ENCODE measurements at regions not wholly inside any gene's neighbourhood (a gene's known extent, or its start where the extent isn't known, plus 50 kb on each side); places are given as distances from the start of the nearest gene placed in this dataset.

- Histone ChIP-seq H2AFZ (ENCODE audit: low read depth, low read length) (no peak overlapping the region), H3K27ac (ENCODE audit: low read length) (no peak overlapping the region), H3K9ac (ENCODE audit: low read length) (no peak overlapping the region), H4K20me1 (ENCODE audit: insufficient read depth) (no peaks in the 10 kb centered on the region), H3F3A (ENCODE audit: insufficient read depth, low read length, poor library complexity, severe bottlenecking) (no peaks in the 10 kb centered on the region), H3K36me3 (ENCODE audit: insufficient read depth, low read length) (no peaks in the 10 kb centered on the region), H3K4me2 (ENCODE audit: low read length) (no peak overlapping the region), H3K27me3 (ENCODE audit: insufficient read depth, low read depth, low read length) (no peaks in the 10 kb centered on the region), H3K9me3 (ENCODE audit: low read length) (no peaks in the 10 kb centered on the region), H3K4me3 (ENCODE audit: low read length) (no peak overlapping the region), H3K79me2 (replicated peaks; ENCODE audit: insufficient read depth, low read length) (no peaks in the 10 kb centered on the region), H3K9me2 (ENCODE audit: insufficient read depth, low read length) (no peaks in the 10 kb centered on the region)
- TF ChIP-seq CTCF (IDR thresholded peaks at IDR 0.05; ENCODE audit: poor library complexity, severe bottlenecking), result no peak
- no peak for TF ChIP-seq RAD21 (conservative IDR thresholded peaks at IDR 0.05)
- TF ChIP-seq SMC3 (conservative IDR thresholded peaks at IDR 0.05; ENCODE audit: poor library complexity), result no peak
- no peak for TF ChIP-seq REST (IDR thresholded peaks at IDR 0.05; ENCODE audit: borderline replicate concordance)
- no peak for TF ChIP-seq EP300 (conservative IDR thresholded peaks at IDR 0.05; ENCODE audit: poor library complexity, severe bottlenecking)
- TF ChIP-seq EZH2 (IDR thresholded peaks at IDR 0.05; ENCODE audit: borderline replicate concordance, insufficient read depth, low read length, poor library complexity, severe bottlenecking), result no peak
- TF ChIP-seq TAF1 (IDR thresholded peaks at IDR 0.05; ENCODE audit: low read depth), result no peak
- no peak for TF ChIP-seq POLR2AphosphoS5 (IDR thresholded peaks at IDR 0.05)
- no peak for TF ChIP-seq MXI1 (conservative IDR thresholded peaks at IDR 0.05; ENCODE audit: poor library complexity, severe bottlenecking)
These were observed 217.7 kb downstream of the URB2 start for GRCh38 chr1:229843627-229844238.

GRCh38 chr1:229844675-229845074, 218.6 kb downstream of the URB2 start:
- TF ChIP-seq CTCF (IDR thresholded peaks at IDR 0.05; ENCODE audit: poor library complexity, severe bottlenecking) (no peak), EP300 (conservative IDR thresholded peaks at IDR 0.05; ENCODE audit: poor library complexity, severe bottlenecking) (no peak), REST (IDR thresholded peaks at IDR 0.05; ENCODE audit: borderline replicate concordance) (no peak), RAD21 (conservative IDR thresholded peaks at IDR 0.05) (no peak), SMC3 (conservative IDR thresholded peaks at IDR 0.05; ENCODE audit: poor library complexity) (no peak), POLR2AphosphoS5 (IDR thresholded peaks at IDR 0.05) (no peak), MXI1 (conservative IDR thresholded peaks at IDR 0.05; ENCODE audit: poor library complexity, severe bottlenecking) (no peak)
- Histone ChIP-seq H3K4me2 (ENCODE audit: low read length) (no peak overlapping the region), H3K27ac (ENCODE audit: low read length) (no peak overlapping the region), H3K36me3 (ENCODE audit: insufficient read depth, low read length) (no peaks in the 10 kb centered on the region), H4K20me1 (ENCODE audit: insufficient read depth) (no peaks in the 10 kb centered on the region), H3K9ac (ENCODE audit: low read length) (no peak overlapping the region), H2AFZ (ENCODE audit: low read depth, low read length) (no peak overlapping the region), H3K9me3 (ENCODE audit: low read length) (no peaks in the 10 kb centered on the region), H3K79me2 (replicated peaks; ENCODE audit: insufficient read depth, low read length) (no peaks in the 10 kb centered on the region), H3K4me3 (ENCODE audit: low read length) (no peak overlapping the region), H3F3A (ENCODE audit: insufficient read depth, low read length, poor library complexity, severe bottlenecking) (no peaks in the 10 kb centered on the region), H3K27me3 (ENCODE audit: insufficient read depth, low read depth, low read length) (no peaks in the 10 kb centered on the region), H3K9me2 (ENCODE audit: insufficient read depth, low read length) (no peaks in the 10 kb centered on the region)
